ENCODE measurements at regions not wholly inside any gene's neighbourhood (a gene's known extent, or its start where the extent isn't known, plus 50 kb on each side); places are given as distances from the start of the nearest gene placed in this dataset.
A peak's percentile ranks its signal among the peaks of the same experiment; 100 is the strongest.

DNA sequence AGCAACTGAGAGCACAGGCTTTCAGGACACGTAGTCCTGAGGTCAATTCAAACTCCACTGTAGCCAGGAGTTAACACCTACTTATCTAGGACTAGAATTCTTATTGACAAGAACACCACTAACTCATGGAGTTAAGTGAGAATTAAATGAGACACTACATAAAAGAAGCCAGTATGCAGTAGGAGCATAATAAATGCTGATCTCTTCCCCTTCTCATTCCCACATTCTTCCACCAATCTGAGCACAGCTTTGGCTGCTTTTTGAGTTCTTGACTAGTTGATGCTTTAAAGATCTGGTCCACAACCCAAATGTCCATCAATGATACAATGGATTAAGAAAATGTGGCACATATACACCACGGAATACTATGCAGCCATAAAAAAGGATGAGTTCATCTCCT, 55.2 kb downstream of the TTC32 start:
- no peak for DNase-seq (ENCODE audit: low read depth)

DNA sequence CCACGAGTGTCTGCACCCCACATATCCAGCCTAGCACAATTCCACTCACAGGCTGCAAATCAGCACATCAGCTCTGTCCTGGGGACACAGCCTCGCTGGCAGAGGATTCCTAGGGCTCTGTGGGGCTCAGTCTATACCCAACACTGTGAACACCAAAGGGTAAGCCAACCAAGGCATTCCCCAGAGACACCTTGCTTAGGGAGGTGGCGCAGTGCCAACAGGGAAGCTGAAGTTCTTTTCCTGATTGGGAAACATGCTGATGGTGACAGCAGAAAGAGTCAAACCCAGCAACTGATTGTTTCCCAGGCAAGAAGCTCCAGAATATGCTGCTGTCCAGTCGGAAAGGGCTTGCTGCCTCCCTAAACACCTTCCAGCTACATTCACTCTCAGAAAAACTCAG, 55.8 kb downstream of the TTC32 start:
- no peak for DNase-seq (ENCODE audit: low read depth)

DNA sequence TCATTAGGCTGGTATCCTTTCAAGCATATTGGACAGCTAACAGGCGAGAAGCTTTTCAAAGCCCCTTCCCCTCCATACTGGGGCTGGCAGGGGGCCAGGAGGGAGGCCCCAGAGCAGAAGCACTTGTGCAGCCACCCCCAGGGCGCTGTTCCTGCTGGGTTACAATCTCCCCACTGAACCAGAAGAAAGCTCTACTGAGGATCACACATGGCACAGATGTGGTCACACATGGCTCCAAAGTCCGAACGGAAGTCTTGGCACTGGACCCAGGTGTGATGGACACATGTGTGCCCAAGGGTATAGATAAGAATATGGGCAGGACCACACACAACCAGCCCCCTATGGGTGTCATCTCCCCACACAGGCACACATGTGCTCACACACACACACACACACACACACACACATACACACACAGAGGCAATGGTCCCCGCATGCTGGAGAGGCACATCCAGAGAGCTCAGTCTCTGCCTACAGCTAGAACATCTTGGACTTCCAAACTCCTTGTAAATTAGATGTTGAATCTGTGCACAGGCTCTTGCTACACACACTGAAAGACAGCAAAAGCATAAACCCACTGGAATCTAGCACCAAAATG, 56.4 kb downstream of the TTC32 start:
- no peak for DNase-seq (ENCODE audit: low read depth)

DNA sequence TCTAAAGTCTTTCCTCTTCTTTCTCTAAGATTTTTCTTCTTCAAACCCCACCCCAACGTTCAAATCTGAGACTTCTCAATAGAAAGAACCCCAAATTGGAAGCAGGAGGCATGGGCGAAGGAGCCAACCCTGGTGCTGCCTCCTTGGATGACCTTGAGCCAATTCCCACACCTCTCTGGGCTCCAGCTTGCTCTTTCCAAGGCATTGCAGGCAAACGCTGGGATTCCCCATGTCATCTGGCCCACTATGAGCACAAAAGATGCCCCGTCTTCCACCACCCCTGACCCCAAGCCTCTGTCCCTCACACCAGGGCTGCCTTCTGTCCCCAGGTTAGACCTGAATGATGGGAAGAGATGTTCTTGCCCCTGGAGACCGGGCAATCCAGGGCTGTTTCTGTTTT, 57.0 kb downstream of the TTC32 start:
- no peak for DNase-seq (ENCODE audit: low read depth)

DNA sequence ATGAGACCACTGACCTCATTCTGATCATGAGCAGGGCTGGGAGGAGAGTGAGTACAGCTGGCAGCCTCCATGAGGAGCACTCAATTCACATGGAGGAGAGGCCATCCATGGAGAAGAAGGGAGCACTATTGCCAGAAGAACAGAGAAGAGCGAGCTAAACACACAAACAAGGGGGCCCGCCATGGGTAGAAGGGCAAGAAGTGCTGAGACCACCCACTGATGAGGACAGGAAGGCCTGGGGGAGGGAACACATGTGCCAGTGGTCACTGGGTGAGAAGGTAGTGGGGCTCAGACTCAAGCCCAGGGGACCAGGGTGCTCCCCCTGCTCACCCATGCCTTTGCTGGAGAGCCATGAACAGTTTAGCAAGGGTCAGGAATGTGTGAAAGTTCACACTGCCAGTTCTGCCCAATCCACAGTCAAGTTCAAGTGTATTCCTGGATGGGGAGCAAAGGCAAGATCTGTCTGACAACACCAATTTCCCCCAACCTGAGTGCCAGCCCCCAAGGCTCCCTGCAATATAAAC, 57.7 kb downstream of the TTC32 start:
- DNase-seq (ENCODE audit: low read depth): no peak

DNA sequence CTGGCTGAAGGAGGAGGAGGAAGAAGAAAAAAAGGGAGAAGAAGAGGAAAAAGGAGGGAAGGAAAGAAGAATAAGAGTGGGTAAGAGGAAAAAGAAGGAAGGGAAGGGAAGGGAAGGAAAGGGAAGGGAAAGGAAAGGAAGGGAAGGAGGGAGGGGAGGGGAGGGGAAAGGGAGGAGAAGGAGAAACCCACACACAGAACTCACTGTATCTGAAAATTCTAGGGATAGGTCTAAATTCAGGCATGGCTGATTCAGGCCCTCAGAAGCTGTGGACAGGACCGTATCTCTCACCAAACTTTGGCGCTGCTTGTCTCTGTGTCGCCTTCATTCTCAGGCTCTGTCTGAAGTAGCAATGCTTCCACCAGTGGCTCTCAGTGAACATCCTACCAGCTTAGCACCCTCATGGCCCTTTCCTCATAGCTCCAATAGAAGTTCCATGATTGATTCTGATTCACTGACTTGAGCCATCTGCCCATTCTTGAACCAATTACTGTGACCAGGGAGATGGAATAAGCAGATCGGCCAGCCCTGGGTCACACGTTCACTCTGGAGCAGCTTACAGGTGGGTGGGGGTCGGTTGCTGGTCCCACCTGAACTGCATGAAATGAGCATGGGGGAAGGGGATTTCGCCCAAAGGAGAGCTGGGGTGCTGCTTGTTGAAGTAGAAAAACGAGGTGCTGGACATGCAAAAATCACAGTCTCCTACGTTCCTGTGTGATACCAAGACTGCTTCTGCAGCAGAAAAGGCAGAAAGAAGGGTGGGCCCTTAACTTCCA, 59.7 kb downstream of the TTC32 start:
- DNase-seq (ENCODE audit: low read depth): no peak

DNA sequence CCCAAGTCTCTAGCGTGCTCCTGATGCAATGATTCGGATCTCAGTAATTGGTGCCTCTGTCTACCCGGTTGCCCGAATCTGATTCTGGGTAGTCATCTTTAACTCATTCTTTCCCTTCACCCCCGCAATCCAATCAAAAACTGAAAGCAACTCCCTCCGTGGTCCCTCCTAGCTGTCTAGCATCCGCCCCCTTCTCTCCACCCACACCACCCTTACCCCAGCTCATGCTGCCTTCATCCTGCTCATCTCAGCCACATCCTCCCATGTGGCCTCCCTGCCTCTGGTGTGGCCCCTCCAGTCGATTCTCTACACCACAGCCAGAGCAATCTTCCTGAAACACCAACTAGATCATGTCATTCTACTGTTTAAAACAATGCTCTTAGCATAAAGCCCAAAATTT, 62.3 kb downstream of the TTC32 start:
- DNase-seq (ENCODE audit: low read depth): no peak

DNA sequence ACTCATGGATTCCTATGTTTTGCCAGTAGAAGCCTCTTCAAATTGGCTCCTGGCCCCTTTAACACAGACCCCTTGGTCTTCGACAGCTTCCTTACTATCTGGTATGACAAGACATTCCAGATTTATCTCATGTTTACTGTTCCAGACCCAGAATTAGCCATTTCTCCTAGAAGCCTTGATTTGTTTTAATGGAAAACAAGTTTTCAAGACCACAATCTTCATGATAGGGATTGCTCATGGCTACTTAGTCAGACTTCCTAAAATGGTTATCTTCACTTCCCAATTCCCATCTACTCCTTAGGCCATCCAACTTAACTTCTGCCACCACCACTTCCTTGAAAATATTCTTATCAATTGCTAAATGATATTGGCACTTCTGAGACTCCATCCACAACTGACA, 63.2 kb downstream of the TTC32 start:
- DNase-seq (ENCODE audit: low read depth): no peak

DNA sequence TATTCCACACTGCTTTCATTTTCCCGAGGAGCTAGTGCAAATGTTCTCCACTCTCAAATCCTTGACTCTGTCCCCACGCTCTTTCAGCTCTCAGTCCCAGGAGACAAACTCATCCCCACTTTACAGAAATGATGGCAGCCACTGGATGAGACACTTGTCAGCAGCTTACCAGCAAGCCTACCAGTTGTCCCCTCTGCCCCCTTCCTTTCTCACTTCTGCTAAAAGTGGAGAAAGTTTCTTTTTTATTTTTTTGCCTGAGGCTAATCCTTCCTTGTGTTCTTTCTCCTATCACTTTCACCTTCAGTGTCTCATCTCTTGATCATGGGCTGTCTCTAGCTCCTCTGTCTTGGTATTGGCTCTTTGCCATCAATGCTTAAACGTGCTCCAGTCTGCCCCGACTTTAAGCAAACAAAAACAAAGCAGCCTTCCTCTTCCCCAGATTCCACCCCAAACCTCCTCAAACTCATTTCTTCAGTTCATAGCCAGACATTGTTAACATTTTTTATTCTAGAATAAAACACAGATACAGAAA, 64.5 kb downstream of the TTC32 start:
- no peak for DNase-seq (ENCODE audit: low read depth)

DNA sequence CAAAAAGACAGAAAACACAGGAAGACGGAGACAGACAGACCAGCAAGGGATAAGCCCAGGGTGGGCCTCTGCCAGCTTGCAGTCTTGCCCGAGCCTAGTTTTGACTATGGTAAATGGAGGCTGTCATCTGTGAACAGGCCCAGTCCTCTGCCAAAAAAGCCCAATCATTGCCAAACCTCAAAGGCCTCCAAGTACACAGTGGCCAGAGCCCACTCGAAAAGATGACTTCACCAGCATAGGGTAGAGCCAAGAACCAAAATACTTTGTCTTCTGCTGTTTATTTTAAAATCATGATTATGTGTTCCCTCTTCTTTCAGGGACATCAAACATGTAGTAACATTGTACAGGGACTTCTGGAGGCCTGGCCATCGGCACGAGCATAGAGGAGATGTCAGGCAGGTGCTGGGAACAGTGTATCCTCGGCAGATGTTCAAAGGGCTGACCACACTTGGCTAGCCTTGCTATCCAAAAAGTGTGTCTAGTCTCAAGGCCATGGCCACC, 66.0 kb downstream of the TTC32 start:
- DNase-seq (ENCODE audit: low read depth): no peak

DNA sequence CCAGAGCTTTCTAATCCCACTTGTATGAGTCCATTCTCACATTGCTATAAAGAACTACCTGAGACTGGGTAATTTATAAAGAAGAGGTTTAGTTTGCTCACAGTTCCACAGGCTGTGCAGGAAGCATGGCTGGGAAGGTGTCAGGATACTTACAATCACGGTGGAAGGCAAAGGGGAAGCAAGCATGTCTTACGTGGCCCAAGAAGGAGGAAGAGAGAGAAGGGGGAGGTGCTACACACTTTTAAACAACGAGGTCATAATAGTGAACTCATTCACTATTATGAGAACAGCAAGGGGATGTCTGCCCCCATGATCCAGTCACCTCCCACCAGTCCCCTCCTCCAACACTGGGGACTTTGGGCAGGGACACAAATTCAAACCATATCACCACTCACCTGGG, 67.8 kb downstream of the TTC32 start:
- DNase-seq (ENCODE audit: low read depth): no peak

DNA sequence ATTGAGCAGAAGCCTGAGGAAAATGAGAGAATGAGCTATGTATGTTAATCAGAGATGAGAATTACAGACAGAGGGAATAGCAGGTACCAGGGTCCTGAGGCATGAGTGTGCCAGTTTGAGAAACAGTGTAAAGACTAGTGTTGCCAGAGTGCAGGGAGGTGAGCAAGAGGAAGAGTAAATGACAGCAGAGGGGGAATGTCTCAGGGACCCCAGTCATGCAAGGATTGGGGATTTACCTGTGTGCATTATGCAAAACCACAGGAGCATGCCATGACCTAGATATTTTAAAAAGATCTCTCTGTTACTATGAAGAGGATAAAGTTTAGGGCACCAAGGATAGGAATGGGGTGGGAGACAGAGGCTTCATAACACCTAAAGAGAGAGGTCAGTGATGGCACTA, 72.1 kb downstream of the TTC32 start:
- DNase-seq (ENCODE audit: low read depth): no peak

DNA sequence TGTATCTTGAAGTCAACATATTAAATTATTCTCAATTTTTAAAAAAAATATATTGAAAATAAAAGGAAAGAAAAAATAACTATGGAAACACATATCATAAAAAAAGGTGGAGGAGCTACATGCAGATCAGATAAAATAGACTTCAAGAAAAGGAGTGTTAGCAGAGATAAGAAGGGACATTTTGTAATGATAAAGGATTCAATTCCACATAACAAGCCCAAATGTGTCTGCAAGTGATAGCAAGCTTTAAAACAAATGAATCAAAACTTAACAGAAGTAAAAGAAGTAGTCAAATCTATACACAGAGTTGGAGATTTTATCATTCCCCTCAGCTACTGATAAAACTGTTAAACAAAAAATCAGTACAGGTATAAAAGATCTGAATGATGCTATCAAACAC, 74.9 kb downstream of the TTC32 start:
- no peak for DNase-seq (ENCODE audit: low read depth)

DNA sequence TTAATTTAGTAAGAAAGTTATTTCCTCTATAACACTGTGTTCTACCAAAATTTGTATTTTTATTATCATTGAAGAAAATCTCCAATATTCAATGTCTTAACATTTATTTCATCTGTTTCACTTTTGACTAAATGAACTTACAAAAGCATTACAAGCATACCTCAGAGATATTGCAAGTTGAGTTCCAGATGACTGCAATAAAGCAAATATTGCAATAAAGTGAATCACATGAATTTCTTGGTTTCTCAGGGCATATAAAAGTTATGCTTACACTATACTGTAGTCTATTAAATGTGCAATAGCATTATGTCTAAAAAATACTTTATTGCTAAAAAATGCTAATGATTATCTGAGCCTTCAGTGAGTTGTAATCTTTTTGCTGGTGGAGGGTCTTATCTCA, 78.3 kb downstream of the TTC32 start:
- no peak for DNase-seq (ENCODE audit: low read depth)

DNA sequence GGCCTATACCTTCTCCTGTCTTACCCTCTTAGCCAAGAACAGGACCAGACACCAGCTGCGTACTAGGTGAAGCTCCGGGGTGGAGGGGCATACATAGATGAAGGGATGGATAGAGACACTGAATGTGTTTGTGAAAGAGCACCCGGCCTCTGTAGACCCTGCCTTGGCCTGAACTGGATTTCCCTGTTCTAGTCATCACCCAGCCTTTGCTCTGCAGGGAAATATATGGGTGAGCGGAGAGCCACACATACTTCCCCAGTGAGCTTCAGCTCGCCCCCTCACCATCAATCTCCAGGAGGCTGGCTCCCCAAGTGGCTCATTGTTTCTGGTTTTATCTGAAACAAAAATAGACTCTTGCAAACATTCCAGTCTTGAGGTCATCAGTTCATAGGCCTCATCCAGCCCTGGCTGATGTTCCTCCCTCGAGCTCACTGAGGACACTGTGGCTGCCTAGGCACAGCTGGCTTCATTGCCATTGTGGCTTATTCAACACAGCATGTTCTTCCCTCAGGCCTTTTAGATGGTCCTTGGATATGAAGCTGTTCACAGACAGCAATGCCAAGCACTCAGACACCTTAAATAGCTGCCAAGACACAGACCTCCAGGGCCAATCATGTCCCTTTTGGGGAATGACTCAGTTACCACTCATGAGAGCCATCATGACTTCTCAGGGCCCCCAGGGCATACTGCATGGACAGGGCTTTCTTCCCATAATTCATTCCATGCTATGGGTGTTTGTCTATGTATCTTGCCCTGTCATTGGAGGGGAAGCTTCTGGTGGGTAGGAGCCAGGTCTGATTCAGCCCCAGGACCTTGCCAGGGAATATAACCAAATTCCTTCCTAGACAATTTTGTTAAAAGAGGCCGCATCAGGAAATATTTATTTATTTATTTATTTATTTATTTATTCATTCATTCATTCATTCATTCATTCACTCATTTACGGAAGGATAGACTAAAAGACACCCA, 82.4 kb downstream of the TTC32 start:
- DNase-seq (ENCODE audit: low read depth): peak; percentile 86

DNA sequence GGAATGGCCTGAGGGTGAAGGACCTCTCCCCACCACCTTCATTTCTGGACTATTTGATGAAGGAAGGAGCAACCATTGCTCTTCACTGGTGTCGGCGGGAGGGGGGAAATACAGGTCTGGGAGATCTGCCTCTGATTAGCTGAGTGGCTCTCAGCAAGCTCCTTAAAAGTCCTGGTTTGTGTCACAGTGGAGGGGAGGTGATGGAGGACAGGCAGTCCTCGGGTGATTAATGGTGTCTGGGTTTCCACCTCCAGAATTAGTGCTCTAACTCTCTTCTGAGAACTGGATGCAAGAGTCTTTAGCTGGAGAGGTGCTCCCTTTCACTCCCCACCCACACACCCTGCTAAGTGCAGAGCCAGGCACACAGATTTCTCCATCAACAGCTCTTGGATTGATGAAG, 83.2 kb downstream of the TTC32 start:
- no peak for DNase-seq (ENCODE audit: low read depth)

DNA sequence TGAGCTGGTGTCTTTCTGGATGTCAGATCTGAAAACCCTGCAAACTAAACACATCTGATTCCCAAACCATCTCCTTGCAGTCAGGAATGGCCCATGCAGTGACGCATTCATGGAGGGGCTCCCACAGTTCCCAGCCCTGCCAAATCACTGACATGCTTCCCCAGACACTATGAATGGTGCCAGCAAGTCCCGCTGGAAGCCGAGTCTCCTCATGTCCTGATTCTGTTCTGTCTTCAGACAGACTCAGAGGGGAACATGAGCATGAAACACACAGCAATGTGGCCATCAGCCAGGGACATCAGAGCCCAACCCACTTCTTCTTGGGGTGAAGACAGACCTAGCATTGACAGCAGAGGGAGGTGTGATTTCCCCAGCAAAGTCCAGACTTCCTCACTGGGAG, 83.7 kb downstream of the TTC32 start:
- DNase-seq (ENCODE audit: low read depth): no peak

DNA sequence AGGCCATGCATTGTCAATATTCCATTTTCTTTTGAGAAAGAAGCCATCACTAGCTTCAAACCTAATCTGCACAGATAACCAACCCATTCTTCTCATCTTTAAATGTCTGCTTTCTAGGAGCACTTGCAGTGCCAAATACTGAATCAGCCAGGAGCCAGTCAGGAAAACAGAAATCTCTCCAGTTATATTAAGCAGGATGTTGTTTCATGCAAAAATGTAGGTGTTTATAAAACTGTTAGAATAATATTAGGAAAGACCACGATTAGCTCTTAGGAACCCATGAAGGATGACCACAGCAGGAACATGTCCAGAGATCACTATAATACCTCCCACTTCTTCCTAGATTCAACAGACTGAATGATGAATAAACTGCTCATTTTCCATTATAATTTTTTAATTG, 86.0 kb downstream of the TTC32 start:
- DNase-seq (ENCODE audit: low read depth): no peak

DNA sequence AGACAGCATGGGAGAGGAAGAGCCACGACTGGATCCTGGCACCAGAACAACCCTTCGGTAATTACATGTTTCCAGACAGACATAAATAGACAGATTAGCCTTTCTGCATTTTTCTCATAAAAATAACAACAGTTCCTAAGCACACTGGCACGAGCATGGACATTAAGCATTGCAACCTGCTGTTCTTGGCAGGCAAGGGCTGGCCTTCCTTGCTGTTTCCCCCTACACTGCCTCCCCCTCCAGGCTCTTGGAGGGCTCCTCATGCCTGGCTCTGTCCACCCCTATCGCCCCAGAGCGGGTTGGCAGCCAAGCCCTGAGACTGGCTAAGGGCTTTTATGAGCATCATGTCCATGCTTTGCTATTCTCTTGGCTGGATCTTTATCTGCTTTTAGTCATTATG, 89.6 kb downstream of the TTC32 start:
- no peak for DNase-seq (ENCODE audit: low read depth)

DNA sequence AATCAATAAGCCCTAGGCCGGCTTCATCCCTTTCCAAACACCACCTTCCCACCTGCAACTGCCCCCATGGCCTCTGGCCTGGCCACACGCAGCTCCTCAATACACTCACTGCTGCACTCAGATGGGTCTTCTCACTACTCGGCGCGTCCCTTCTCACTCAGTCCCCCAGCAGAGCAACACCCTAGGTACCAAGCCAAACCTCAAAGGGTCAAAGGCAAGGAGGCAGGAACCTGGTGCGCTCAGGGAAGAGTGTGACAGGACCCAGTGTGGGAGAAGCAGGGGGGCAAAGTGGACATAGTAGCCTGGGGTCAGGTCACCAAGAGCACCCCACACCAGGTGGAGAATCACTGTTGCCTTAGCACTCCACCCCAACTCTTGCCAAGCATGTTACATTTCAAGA, 90.6 kb downstream of the TTC32 start:
- no peak for DNase-seq (ENCODE audit: low read depth)

DNA sequence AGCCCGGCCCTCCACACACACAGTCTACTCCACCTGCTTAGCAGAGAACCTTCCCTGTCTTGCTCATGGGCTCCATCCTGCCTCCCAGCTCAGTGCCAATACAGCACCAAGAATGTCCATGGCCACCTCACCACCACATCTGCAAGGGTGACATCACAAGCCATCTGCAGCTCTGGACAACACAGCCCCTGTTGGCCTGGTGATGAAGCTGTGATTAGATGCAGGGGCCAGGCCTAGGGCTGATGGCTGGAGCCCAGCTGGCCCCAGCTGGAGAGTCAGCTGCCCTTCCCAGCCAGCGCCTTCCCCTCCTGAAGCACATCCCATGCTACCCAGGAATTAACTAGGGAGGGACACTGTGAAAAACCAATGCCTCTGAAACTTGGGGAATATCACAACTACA, 91.1 kb downstream of the TTC32 start:
- DNase-seq (ENCODE audit: low read depth): no peak

DNA sequence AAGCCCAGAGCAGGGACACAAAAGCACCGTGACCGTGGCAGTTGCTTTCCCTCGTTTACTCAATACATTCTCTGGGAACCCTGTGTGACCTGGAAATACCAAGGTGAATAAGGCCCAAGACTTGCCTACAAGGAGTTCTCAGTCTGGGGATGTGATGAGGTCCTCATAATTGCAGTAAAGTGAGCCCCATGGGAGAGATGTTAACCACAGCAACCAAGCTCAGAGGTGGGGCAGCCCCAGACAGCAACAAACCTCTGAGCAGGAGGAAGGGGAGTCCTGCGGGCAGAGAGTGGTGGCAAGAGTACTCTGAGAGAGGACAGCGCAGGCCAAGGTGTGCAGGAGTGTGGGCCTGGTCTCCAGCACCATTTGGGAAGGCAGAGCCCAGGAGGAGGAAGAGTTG, 91.6 kb downstream of the TTC32 start:
- DNase-seq (ENCODE audit: low read depth): no peak
